ENCODE measurements at regions not wholly inside any gene's neighbourhood (a gene's known extent, or its start where the extent isn't known, plus 50 kb on each side); places are given as distances from the start of the nearest gene placed in this dataset.
A peak's percentile ranks its signal among the peaks of the same experiment; 100 is the strongest.

- Histone ChIP-seq H3K9me2 (replicated peaks; ENCODE audit: control insufficient read depth, low read length) (no peaks in the 10 kb centered on the region), H3K9me3 (ENCODE audit: control insufficient read depth, insufficient read depth, low read length) (no peaks in the 10 kb centered on the region), H3K79me2 (ENCODE audit: control insufficient read depth, low read length) (no peaks in the 10 kb centered on the region), H3K4me1 (ENCODE audit: control insufficient read depth, low read length) (peaks cover 95% of the 10 kb centered on the region), H3K27ac (ENCODE audit: low read depth, low read length) (peak overlapping the region; percentile 94), H3K27me3 (ENCODE audit: control insufficient read depth, low read length) (no peaks in the 10 kb centered on the region), H3F3A (ENCODE audit: control insufficient read depth, insufficient read depth) (peaks cover 13% of the 10 kb centered on the region), H4K20me1 (ENCODE audit: control insufficient read depth, insufficient read depth, low read depth, low read length) (no peaks in the 10 kb centered on the region), H3K4me3 (ENCODE audit: low read length) (peak overlapping the region; percentile 65), H3K36me3 (ENCODE audit: control insufficient read depth, low read length) (peaks cover 2% of the 10 kb centered on the region; the same call in 1 of the 2 replicates), H3K4me2 (ENCODE audit: low read length) (peak overlapping the region; percentile 84)
- TF ChIP-seq, protein P1, sequence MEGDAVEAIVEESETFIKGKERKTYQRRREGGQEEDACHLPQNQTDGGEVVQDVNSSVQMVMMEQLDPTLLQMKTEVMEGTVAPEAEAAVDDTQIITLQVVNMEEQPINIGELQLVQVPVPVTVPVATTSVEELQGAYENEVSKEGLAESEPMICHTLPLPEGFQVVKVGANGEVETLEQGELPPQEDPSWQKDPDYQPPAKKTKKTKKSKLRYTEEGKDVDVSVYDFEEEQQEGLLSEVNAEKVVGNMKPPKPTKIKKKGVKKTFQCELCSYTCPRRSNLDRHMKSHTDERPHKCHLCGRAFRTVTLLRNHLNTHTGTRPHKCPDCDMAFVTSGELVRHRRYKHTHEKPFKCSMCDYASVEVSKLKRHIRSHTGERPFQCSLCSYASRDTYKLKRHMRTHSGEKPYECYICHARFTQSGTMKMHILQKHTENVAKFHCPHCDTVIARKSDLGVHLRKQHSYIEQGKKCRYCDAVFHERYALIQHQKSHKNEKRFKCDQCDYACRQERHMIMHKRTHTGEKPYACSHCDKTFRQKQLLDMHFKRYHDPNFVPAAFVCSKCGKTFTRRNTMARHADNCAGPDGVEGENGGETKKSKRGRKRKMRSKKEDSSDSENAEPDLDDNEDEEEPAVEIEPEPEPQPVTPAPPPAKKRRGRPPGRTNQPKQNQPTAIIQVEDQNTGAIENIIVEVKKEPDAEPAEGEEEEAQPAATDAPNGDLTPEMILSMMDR (IDR thresholded peaks at IDR 0.05; ENCODE audit: low read depth, low read length, poor library complexity, severe bottlenecking) = peak; percentile 29
- no peak for TF ChIP-seq EZH2phosphoT487 (IDR thresholded peaks at IDR 0.05; ENCODE audit: borderline replicate concordance, low read length)
Measured at GRCh38 chr2:111706481-111707001, 177.5 kb downstream of the ANAPC1 start.

DNA sequence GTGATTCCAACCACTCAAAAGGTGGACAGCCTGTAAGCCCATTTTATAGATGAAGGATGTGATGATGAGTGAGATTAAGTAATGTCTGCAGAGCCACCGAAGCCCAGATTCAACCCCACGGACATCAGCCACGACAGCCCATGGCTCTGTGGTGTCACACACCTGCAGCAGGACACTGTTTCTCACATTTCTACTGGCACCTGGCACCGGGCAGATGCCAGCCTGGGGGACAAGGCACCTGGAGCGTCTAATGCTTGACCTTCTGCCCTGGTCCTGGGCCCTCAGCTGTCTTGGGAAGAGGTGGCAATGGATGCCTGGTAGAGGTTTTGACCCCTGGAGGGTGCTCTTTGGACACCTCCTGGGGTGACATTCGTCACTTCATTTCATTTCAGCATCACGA, 176.3 kb downstream of the ANAPC1 start:
- Histone ChIP-seq H3K4me1 (ENCODE audit: control insufficient read depth, low read length) (peaks cover 83% of the 10 kb centered on the region), H3K4me3 (ENCODE audit: low read length) (no peak overlapping the region), H3K4me2 (ENCODE audit: low read length) (peak overlapping the region; percentile 24), H3K36me3 (ENCODE audit: control insufficient read depth, low read length) (peaks cover 2% of the 10 kb centered on the region; the same call in 1 of the 2 replicates), H3K9me3 (ENCODE audit: control insufficient read depth, insufficient read depth, low read length) (no peaks in the 10 kb centered on the region), H3K27me3 (ENCODE audit: control insufficient read depth, low read length) (no peaks in the 10 kb centered on the region), H3F3A (ENCODE audit: control insufficient read depth, insufficient read depth) (peaks cover 13% of the 10 kb centered on the region), H3K79me2 (ENCODE audit: control insufficient read depth, low read length) (no peaks in the 10 kb centered on the region), H3K27ac (ENCODE audit: low read depth, low read length) (no peak overlapping the region), H4K20me1 (ENCODE audit: control insufficient read depth, insufficient read depth, low read depth, low read length) (no peaks in the 10 kb centered on the region), H3K9me2 (replicated peaks; ENCODE audit: control insufficient read depth, low read length) (no peaks in the 10 kb centered on the region)
- TF ChIP-seq EZH2phosphoT487 (IDR thresholded peaks at IDR 0.05; ENCODE audit: borderline replicate concordance, low read length) = no peak

GRCh38 chr2:111708476-111709180, 175.4 kb downstream of the ANAPC1 start:
- Histone ChIP-seq H3K36me3 (ENCODE audit: control insufficient read depth, low read length) (peaks cover 2% of the 10 kb centered on the region; the same call in 1 of the 2 replicates), H3F3A (ENCODE audit: control insufficient read depth, insufficient read depth) (peaks cover 13% of the 10 kb centered on the region), H4K20me1 (ENCODE audit: control insufficient read depth, insufficient read depth, low read depth, low read length) (no peaks in the 10 kb centered on the region), H3K27me3 (ENCODE audit: control insufficient read depth, low read length) (no peaks in the 10 kb centered on the region), H3K4me2 (ENCODE audit: low read length) (no peak overlapping the region), H3K79me2 (ENCODE audit: control insufficient read depth, low read length) (no peaks in the 10 kb centered on the region), H3K9me2 (replicated peaks; ENCODE audit: control insufficient read depth, low read length) (no peaks in the 10 kb centered on the region), H3K27ac (ENCODE audit: low read depth, low read length) (no peak overlapping the region), H3K4me1 (ENCODE audit: control insufficient read depth, low read length) (peaks cover 74% of the 10 kb centered on the region), H3K9me3 (ENCODE audit: control insufficient read depth, insufficient read depth, low read length) (no peaks in the 10 kb centered on the region), H3K4me3 (ENCODE audit: low read length) (no peak overlapping the region)
- no peak for TF ChIP-seq EZH2phosphoT487 (IDR thresholded peaks at IDR 0.05; ENCODE audit: borderline replicate concordance, low read length)
- TF ChIP-seq, protein P1 (IDR thresholded peaks at IDR 0.05; ENCODE audit: low read depth, low read length, poor library complexity, severe bottlenecking) = no peak

DNA sequence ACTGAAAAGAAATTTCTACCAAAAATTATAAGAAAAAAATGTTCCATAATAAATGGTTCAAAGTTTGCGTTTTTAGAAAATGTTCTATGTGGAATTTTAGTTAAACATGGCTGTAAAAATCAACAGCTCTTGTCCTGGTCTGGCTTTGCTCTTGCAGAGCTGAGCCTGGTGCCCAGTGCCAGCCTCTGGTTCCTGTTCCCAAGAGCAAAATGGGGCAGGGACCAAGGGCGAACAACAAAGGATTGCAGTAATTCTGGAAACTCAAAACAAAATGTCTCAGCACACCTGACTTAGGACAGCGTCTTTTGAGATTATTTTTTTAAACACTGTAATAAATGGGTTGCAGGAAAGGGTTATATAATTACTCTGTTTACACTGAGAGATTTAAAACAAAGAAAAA, 174.7 kb downstream of the ANAPC1 start:
- Histone ChIP-seq H3K4me1 (ENCODE audit: control insufficient read depth, low read length) (peaks cover 67% of the 10 kb centered on the region), H3K4me2 (ENCODE audit: low read length) (no peak overlapping the region), H3F3A (ENCODE audit: control insufficient read depth, insufficient read depth) (peaks cover 13% of the 10 kb centered on the region), H3K27ac (ENCODE audit: low read depth, low read length) (no peak overlapping the region), H4K20me1 (ENCODE audit: control insufficient read depth, insufficient read depth, low read depth, low read length) (no peaks in the 10 kb centered on the region), H3K9me2 (replicated peaks; ENCODE audit: control insufficient read depth, low read length) (no peaks in the 10 kb centered on the region), H3K27me3 (ENCODE audit: control insufficient read depth, low read length) (no peaks in the 10 kb centered on the region), H3K9me3 (ENCODE audit: control insufficient read depth, insufficient read depth, low read length) (no peaks in the 10 kb centered on the region), H3K36me3 (ENCODE audit: control insufficient read depth, low read length) (peaks cover 2% of the 10 kb centered on the region; the same call in 1 of the 2 replicates), H3K79me2 (ENCODE audit: control insufficient read depth, low read length) (no peaks in the 10 kb centered on the region), H3K4me3 (ENCODE audit: low read length) (no peak overlapping the region)
- no peak for TF ChIP-seq EZH2phosphoT487 (IDR thresholded peaks at IDR 0.05; ENCODE audit: borderline replicate concordance, low read length)
- TF ChIP-seq, protein P1 (IDR thresholded peaks at IDR 0.05; ENCODE audit: low read depth, low read length, poor library complexity, severe bottlenecking) = no peak

Measured in DOHH2 (cell line).